Fibroblast of lung (primary cell): ENCODE measurements at regions not wholly inside any gene's neighbourhood (a gene's known extent, or its start where the extent isn't known, plus 50 kb on each side); places are given as distances from the start of the nearest gene placed in this dataset.

Source experiments
- EZH2 ChIP-seq: IDR thresholded peaks from 2 replicates; pipeline ENCODE4 v1.5.1; 2012; ENCODE audit warnings: low read length, control low read depth, mild to moderate bottlenecking; ENCODE audit errors: missing control alignments
- TF ChIP-seq, protein P1 (sequence below), 2 donors: IDR thresholded peaks in 1 of 2; conservative IDR thresholded peaks in 1 of 2; 1 replicate in 1 of 2; 2 replicates in 1 of 2; pipeline ENCODE4 v1.5.1; 2011 to 2012; ENCODE audit warnings: low read length in 2 of 2, control low read depth in 1 of 2, inconsistent platforms in 1 of 2, low read depth in 1 of 2, mild to moderate bottlenecking in 1 of 2

- TF ChIP-seq EZH2, result no peak
- TF ChIP-seq, protein P1, sequence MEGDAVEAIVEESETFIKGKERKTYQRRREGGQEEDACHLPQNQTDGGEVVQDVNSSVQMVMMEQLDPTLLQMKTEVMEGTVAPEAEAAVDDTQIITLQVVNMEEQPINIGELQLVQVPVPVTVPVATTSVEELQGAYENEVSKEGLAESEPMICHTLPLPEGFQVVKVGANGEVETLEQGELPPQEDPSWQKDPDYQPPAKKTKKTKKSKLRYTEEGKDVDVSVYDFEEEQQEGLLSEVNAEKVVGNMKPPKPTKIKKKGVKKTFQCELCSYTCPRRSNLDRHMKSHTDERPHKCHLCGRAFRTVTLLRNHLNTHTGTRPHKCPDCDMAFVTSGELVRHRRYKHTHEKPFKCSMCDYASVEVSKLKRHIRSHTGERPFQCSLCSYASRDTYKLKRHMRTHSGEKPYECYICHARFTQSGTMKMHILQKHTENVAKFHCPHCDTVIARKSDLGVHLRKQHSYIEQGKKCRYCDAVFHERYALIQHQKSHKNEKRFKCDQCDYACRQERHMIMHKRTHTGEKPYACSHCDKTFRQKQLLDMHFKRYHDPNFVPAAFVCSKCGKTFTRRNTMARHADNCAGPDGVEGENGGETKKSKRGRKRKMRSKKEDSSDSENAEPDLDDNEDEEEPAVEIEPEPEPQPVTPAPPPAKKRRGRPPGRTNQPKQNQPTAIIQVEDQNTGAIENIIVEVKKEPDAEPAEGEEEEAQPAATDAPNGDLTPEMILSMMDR (conservative IDR thresholded peaks at IDR 0.05 in 1 of 2, IDR thresholded peaks at IDR 0.05 in 1 of 2; ENCODE audit: low read depth in 1 of 2, low read length in 2 of 2), result no peak
Measured at GRCh38 chr4:186812592-186812991, 88.9 kb upstream of the FAT1 start.
